ENCODE measurements at regions not wholly inside any gene's neighbourhood (a gene's known extent, or its start where the extent isn't known, plus 50 kb on each side); places are given as distances from the start of the nearest gene placed in this dataset.

GRCh38 chr10:15448598-15448997 is 77.5 kb upstream of the FAM171A1 start:
- no peaks in the 10 kb centered on the region for H3K9me3 Mint-ChIP-seq (ENCODE audit: unreplicated experiment)
- peaks cover 5% of the 10 kb centered on the region for H3K4me1 Mint-ChIP-seq (ENCODE audit: unreplicated experiment)
- no peak for TF ChIP-seq CTCF (IDR thresholded peaks at IDR 0.05; ENCODE audit: unreplicated experiment)
- H3K4me3 Mint-ChIP-seq (ENCODE audit: unreplicated experiment), result no peak overlapping the region
- H3K27me3 Mint-ChIP-seq (ENCODE audit: unreplicated experiment), result peaks cover 3% of the 10 kb centered on the region
- H3K27ac Mint-ChIP-seq (ENCODE audit: unreplicated experiment), result no peak overlapping the region
- H3K36me3 Mint-ChIP-seq (ENCODE audit: low read depth, unreplicated experiment), result no peaks in the 10 kb centered on the region
- no peak for DNase-seq (ENCODE audit: low spot score)

GRCh38 chr10:15445006-15445390 is 73.9 kb upstream of the FAM171A1 start:
- Mint-ChIP-seq H3K27ac (ENCODE audit: unreplicated experiment) (no peak overlapping the region), H3K36me3 (ENCODE audit: low read depth, unreplicated experiment) (no peaks in the 10 kb centered on the region), H3K4me3 (ENCODE audit: unreplicated experiment) (no peak overlapping the region), H3K9me3 (ENCODE audit: unreplicated experiment) (no peaks in the 10 kb centered on the region), H3K4me1 (ENCODE audit: unreplicated experiment) (peaks cover 10% of the 10 kb centered on the region), H3K27me3 (ENCODE audit: unreplicated experiment) (peaks cover 3% of the 10 kb centered on the region)
- no peak for DNase-seq (ENCODE audit: low spot score)
- no peak for TF ChIP-seq CTCF (IDR thresholded peaks at IDR 0.05; ENCODE audit: unreplicated experiment)

GRCh38 chr10:15444105-15445005 is 73.3 kb upstream of the FAM171A1 start:
- Mint-ChIP-seq H3K36me3 (ENCODE audit: low read depth, unreplicated experiment) (no peaks in the 10 kb centered on the region), H3K9me3 (ENCODE audit: unreplicated experiment) (peaks cover 4% of the 10 kb centered on the region), H3K27me3 (ENCODE audit: unreplicated experiment) (peaks cover 5% of the 10 kb centered on the region), H3K27ac (ENCODE audit: unreplicated experiment) (no peak overlapping the region), H3K4me3 (ENCODE audit: unreplicated experiment) (no peak overlapping the region), H3K4me1 (ENCODE audit: unreplicated experiment) (peaks cover 16% of the 10 kb centered on the region)
- DNase-seq (ENCODE audit: low spot score), result no peak
- TF ChIP-seq CTCF (IDR thresholded peaks at IDR 0.05; ENCODE audit: unreplicated experiment), result no peak

- H3K9me3 Mint-ChIP-seq (ENCODE audit: unreplicated experiment), result peaks cover 4% of the 10 kb centered on the region
- peaks cover 20% of the 10 kb centered on the region for H3K4me1 Mint-ChIP-seq (ENCODE audit: unreplicated experiment)
- DNase-seq (ENCODE audit: low spot score), result no peak
- H3K27me3 Mint-ChIP-seq (ENCODE audit: unreplicated experiment), result peaks cover 2% of the 10 kb centered on the region
- no peak for TF ChIP-seq CTCF (IDR thresholded peaks at IDR 0.05; ENCODE audit: unreplicated experiment)
- no peak overlapping the region for H3K27ac Mint-ChIP-seq (ENCODE audit: unreplicated experiment)
- H3K4me3 Mint-ChIP-seq (ENCODE audit: unreplicated experiment), result no peak overlapping the region
- H3K36me3 Mint-ChIP-seq (ENCODE audit: low read depth, unreplicated experiment), result no peaks in the 10 kb centered on the region
Observed at GRCh38 chr10:15442056-15442455, 71.0 kb upstream of the FAM171A1 start.

DNA sequence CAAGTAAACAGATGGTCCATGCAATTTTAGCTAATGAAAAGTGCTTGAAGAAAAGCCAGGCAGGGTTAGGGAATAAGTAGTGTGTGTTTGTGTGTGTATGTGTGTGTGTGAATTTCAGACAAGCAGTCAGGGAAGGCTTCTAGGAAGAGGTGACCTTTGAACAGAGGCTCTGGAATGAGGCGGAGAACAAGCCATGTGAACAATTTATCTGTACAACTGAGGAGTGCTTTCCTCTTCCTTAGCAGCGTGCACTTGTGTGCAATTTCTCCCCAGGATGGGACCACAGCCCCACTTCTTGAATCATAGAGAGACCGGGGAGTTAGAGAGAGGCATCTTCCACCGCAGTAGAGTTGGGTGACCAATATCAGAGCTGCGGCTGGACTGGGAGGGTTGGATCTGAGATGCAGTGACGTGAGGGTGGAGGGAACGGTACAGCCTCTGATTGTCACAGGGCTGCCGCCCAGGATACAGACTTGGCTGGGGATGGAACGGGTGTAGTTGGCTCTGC is 69.2 kb upstream of the FAM171A1 start:
- Mint-ChIP-seq H3K27me3 (ENCODE audit: unreplicated experiment) (peaks cover 2% of the 10 kb centered on the region), H3K9me3 (ENCODE audit: unreplicated experiment) (peaks cover 4% of the 10 kb centered on the region), H3K36me3 (ENCODE audit: low read depth, unreplicated experiment) (no peaks in the 10 kb centered on the region), H3K4me3 (ENCODE audit: unreplicated experiment) (no peak overlapping the region), H3K27ac (ENCODE audit: unreplicated experiment) (peak overlapping the region; percentile 77), H3K4me1 (ENCODE audit: unreplicated experiment) (peaks cover 20% of the 10 kb centered on the region)
- DNase-seq (ENCODE audit: low spot score), result no peak
- TF ChIP-seq CTCF (IDR thresholded peaks at IDR 0.05; ENCODE audit: unreplicated experiment), result no peak

All from endothelial cell (in vitro differentiated cells).